ENCODE measurements at regions not wholly inside any gene's neighbourhood (a gene's known extent, or its start where the extent isn't known, plus 50 kb on each side); places are given as distances from the start of the nearest gene placed in this dataset.

DNA sequence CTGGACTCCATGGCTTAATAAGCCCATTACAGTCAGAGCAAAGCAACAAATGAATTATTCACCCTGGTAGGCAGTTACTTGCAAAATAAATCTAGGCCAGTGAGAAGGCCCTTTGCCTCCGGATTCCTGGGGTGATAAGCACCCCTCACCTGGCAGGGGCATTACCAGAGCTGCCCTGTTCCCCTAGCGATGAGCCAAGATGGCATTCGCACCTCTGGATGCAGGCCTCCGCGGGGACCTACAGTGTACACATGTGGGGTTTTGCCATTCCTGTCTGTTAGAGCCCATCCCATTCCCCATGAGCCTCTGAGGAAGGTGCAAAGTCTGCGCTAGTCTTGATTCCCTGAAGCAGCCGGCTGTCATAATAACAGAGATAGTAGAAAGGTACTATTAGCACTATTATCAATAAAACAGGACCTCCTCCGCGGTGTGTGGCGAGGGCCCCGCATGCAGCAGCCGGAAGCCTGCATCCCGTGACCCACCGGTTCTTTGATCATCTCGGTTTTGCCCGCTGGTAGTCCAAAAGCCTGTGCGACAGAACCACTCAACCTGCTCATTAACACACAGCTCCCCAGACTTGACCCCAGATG is 344.3 kb downstream of the BRD1 start:
- DNase-seq (ENCODE audit: low read depth in 2 of 2), result no peak

DNA sequence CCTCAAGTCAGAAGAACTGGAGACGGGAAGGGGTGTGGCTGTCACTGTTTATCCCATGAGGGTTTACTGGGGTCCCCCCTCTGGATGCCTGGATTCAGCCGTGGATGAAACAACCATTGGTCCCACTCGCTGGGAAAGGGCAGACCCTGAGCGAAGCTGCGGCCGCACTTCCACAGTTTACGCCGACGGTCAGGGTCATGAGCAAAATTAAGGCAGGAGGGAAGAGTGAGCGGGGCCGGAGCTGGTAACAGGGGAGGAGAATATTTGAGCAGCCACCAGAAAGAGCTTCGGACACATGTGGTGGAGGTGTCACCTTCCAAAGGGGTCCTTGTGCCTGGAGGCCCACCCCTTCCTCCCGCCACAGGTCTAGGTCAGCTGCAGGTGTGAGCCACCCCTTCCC is 344.9 kb downstream of the BRD1 start:
- no peak for DNase-seq (ENCODE audit: low read depth in 2 of 2)

DNA sequence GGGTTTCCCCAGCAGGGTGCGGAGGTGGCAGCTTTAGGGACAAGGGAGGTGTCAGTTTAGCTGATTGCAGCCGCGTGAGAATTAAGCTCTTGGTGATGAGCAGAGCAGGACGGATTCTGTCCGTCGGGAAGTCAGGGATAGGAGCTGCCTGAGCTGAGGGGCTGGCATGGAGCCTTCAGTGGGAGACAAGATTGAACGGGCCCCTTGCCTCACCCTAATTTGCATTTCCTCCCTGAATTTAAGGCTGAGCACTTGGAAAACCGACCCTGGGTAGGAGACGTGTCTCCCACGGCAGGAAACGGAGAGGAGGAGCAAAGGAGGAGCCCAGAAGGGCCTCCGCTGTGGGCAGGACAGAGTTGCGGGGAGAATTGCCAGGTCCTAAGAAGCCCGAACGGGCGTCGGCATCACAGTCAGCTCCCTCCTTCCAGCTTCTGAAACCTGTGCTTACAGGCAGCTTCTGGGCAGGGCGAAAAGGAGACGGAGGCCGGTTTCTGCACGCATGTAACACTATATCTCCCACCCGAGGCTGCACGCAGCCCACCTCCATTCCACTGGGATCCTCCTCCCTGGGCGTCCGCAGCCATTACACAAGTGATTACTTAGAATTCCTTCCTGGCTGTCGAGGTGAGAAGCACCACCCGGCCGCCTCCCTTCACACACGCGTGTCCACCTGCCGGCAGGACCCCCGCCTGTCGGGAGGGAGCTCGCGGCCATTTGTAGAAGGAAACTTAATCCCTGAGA is 345.8 kb downstream of the BRD1 start:
- no peak for DNase-seq (ENCODE audit: low read depth in 2 of 2)

DNA sequence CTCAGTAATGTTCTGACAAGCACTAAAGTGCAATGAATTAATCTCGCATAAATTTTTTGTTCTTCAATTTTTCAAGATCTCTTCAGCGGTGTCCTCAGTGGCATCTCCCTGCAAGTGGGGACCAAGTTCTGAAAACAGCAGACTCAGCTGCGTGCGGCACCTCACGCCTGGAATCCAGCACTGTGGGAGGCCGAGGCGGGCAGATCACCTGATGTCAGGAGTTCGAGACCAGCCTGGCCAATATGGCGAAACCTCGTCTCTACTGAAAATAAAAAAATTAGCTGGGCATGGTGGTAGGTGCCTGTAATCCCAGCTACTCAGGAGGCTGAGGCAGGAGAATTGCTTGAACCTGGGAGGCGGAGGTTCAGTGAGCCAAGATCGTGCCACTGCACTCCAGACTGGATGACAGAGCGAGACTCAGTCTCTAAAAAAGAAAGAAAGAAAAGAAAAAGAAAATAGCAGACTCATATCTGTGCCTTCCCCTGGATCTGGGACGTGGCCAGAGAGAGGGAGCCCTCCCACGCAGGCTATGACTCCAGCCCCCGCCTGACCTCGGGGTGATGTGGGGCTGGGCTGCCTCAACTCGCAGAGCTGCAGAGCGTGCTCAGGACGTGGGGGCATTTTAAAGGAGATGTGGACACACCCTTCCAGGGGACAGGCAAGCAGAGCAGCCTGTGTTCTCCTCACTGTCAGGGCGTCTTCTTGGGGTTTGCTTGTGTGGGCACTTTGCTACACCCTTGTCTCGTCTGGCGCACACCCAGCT is 346.6 kb downstream of the BRD1 start:
- no peak for DNase-seq (ENCODE audit: low read depth in 2 of 2)

DNA sequence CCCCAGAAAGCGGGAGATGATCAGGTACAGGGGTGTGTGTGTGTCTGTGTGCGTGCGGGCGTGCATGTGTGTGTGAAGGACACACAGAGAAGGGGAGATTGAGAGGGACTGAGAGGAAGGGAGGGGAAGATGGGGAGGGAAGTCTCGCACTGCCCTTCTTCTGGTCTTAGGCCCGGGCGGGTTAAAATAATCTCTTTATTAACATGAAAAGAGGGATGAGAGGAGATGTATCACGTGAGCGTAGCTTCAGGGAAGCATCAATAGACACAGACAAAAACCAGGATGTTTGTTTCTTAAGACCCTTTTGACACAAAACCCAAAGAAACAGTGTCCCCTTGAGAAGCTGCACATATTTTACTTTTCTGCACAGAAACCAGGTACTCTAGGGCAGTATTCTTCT is 347.3 kb downstream of the BRD1 start:
- DNase-seq (ENCODE audit: low read depth in 2 of 2), result no peak

DNA sequence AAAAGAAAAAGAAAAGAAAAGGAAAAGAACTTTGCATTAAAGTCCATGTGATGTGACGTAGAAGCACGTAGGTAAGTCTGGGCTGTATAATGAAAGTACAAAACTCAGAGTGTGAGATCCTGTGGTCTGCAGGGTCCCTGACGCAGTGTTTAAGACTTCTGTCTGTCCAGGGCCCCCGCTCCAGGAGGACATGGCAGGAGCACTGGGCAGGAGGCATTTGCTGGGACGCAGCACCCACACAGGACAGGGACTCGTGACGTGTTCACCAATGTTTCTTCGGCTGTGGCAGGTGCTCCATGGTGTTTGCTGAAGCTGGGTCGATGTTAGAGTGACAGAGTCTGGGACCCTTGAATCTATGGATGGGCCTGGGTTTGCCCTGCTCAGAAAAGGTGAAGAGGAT is 348.1 kb downstream of the BRD1 start:
- no peak for DNase-seq (ENCODE audit: low read depth in 2 of 2)

DNA sequence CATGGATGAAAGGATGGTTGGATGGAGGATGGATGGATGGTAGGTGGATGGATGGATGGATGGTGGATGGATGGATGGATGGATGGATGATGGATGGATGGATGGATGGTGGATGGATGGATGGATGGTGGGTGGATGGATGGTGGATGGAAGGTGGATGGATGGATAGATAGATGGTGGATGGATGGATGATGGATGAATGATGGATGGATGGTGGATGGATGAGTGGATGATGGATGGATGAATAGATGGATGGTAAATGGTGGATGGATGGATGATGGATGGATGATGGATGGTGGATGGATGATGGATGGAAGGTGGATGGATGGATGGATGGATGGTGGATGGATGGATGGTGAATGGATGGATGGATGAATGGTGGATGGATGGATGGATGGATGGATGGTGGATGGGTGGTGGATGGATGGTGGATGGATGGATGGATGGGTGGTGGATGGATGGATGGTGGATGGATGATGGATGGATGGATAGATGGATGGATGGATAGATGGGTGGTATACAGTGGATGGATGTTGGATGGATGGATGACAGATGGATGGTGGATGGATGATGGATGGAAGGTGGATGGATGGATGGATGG is 350.8 kb downstream of the BRD1 start:
- no peak for DNase-seq (ENCODE audit: low read depth in 2 of 2)

DNA sequence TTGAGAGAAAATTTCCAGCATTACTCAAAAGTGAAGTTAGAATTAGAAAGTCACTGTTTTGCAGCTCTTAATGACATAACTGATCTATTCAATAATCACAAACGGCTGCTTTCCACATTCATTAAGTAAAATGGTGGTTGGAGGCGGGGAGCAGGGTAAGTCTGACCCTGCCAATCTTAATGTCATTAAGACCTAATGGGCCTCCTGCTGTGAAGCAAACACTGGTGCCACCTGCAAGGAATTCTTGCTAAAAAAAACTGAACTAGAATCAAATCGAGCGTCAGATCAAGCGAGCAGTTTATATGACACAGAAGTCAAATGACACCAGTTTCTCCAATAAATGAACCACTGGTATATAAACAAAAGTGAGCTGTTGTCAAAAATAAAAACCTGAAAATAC is 351.5 kb downstream of the BRD1 start:
- no peak for DNase-seq (ENCODE audit: low read depth in 2 of 2)

DNA sequence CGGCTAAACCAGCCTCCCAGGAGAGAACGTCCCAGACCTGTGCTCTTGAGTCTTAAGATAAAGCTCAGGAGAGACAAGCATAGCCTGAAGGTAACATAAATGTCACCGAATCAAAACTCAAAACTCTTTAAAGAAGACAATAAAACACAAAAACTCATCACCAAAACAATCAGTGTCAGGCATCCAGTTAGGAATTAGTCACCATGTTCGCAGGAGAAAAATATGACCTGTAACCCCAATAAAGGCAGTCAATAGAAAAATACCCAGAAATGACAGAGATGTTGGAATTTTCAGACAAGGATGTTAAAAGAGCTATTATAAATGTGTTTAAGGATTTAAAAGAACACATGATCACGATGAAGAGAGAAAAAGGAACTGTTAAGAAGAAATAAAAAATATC is 352.4 kb downstream of the BRD1 start:
- DNase-seq (ENCODE audit: low read depth in 2 of 2), result no peak

DNA sequence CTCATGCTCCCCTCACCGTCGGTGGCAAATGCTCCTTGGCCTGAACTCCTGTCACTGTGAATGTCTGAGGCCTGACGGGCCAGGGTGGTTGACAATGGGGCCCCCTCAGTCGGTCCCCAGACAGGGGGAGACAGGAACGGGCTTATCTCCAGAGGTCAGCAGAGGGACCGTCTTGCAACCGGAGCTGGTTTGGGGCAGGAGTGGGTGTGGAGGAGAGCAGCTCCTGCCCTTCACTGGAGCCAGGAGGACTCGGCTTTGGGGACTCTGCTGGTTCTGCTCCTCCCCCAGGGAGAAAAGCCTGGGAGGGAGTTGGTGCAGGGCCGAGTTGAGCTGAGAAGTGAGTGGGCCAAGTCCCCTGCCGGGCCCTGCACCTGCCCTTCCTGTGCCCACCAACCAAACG is 354.4 kb downstream of the BRD1 start:
- no peak for DNase-seq (ENCODE audit: low read depth in 2 of 2)

DNA sequence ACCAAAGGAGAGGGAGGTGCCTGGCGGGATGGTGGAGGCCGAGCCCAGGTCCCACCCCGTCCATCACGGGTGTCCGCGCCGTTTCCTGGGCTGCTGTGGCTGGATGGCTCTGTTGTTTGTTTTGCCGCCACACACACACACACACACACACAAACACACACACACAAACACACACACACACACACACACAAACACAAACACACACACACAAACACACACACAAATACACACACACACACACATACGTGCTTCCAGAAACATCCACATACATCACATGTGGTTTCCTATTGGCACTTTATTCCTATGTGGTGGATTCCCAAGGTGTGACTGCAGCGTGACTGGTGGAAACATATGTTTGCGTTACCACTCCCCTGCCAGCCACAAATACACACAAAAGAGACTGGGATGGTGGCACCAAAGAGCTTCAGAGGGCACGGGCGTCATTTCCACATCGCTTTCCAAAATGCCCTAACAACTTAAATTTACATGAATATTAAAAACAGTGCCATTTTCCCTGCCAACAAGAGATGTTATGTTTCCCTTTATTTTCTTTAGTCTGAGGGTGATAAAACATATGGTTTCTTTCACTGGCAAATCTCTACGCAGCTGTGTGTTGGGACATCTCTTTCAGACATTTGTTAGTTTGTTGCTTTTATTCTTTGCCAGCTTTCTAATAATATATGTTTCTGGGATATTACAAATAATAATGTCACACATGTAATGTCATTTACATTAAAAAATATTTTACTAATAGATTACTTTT is 356.8 kb downstream of the BRD1 start:
- no peak for DNase-seq (ENCODE audit: low read depth in 2 of 2)

DNA sequence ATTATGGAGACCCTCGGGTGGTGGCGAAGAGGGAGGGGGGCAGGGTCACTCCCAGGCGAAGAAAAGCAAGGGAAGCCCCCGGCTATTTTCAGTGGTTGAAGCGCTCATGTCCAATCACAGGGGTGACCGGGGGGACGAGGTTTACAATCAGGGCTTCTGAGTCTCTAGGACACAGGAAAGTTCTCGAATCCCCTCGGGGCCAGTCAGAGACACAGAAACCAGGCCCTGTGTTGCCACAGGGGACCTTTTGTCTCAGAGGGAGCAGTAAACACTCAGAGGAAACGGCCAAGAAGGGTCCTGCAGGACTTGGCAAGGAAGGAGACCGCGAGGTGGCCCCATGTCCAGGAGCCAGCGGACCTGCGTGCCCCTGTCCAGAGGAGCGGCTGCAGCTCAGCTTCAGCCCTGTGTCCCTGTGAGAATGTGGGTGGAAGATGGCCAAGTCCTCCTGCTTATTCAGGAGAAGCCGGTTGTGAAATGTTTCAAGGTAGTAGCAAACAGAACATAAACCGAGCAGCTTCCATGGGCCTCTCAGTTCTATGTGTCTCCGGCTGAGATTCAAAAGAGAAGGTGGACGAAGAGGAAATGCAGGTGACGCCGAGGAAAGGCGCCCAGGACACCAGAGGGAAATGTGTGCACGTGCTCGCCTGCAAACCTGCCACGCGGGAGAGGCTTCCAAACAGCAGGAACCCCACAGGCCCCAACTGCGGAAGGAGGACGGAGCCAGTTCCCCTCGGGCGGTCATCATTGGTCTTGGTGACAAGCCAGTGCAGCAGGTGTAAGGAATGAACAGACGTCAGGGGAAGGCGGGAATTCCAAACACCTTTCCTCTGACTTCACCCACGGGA is 357.6 kb downstream of the BRD1 start:
- no peak for DNase-seq (ENCODE audit: low read depth in 2 of 2)

DNA sequence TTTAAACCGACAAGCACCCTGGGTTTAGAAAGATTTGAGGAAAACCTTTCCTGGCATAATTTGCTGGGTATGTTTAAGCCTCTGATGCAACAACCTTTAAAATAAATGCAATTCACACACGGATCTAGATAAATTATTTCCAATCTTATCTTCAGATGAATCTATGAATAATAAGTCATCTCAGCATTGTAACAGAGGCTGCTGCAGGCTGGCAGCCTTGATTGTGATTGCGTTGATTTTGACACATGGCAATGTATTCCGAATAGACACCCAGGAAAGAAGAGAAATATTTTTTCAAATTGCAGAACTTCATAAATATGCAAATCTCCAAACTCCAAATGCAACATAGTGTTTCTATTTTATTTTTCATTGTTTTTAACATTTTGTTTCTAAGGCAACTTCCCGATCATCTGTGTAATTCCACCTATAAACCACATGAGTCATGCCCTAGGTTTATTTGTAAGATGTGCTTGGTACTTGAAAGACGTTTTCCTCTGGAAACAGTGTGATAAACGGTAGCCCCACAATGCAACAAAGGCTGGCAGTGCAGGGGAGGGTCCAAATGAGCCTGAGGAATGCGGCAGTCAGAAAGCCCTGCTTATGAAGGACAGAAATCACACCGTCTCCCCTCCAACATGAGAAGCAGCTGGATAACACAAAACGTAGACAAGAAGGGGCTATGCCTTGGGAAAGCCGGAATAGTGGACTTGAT is 359.0 kb downstream of the BRD1 start:
- DNase-seq (ENCODE audit: low read depth in 2 of 2), result no peak

DNA sequence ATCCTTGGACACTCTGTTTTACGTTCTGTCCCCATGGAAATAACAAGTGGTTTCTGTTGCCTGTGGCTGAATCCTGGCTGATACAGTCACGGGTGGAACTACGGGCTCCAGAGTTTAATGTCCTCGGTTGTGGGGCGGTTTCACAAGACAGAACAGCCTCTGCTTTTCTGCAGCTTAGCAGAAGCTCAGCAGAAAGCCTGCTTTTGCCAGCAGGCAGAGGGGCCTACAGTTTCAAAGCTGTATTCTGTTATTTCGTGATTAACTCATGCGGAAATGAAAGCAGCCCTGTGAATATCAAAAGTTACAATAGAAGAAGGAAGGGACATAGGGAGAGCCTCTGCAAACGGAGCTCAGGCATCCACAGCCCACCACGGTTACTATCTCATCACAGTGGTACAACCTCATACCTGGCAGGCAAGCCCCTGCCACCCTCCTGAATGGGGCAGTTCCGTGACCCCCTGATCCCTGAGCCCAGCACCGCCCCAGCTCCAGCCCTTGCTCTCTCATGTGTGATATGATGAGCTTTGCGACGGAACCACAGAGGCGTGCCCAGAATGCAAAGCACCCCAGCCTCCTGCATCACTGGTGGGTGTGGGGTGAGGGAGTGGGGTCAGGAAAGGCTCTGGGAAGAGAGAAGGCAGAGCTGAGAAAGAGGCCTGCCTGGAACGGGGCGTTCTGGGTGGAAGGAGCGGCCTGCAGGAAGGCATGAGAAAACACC is 360.6 kb downstream of the BRD1 start:
- no peak for DNase-seq (ENCODE audit: low read depth in 2 of 2)

DNA sequence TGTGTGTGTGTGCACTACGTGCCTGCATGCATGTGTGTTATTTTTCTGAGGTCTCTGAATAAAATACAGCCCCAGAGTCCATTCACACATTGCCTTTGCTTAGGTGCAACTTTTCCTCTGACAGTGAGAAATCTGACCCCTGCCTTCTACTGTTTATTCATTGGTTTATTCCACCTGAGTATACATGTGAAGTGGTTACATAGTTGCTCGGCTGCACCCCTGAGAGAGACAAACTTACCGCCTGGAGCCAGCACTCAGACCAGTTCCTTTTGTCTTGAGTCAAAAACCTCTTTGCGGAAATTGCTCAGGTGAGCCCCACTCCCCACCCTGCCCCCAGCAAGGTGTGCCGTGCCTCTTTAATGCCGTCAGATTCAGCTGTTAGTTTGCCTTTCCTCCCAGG is 363.6 kb downstream of the BRD1 start:
- no peak for DNase-seq (ENCODE audit: low read depth in 2 of 2)

DNA sequence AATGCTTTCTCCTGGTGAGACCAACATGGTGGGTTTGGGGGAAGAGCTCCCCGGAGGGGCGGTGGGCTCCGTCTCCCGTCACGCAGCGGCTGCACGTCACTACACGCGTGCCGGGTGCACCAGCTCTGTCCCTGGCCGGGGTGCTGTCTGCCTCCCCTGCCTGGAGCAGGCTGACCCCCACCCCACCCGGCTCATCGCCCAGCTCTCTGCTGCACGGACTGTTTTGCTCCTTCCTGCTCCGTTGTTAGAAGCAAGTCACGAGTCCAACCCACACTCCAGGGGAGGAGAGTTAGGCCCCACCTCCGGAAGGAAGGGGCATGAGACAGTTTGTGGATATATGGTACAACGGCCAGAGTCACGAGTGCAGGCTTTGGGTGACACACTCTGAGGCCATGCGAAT is 364.9 kb downstream of the BRD1 start:
- no peak for DNase-seq (ENCODE audit: low read depth in 2 of 2)

DNA sequence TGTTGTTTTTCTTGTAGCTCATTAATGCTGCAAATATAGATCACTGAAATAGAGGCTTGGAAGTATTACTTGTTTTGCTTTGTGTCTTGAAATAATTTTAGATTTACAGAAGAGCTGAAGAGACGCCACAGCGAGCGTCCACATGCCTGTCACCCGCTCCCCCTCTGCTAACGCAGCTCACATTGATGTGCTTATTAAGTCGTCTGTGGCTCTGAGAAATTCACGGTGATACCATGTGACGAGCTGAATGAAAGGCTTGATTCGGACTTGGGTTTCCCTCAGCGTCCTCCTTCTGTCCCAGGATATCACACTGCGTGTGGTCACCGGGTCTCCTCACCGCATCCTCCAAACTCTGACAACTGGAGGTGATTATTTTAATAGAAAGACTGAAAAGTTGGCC is 365.4 kb downstream of the BRD1 start:
- DNase-seq (ENCODE audit: low read depth in 2 of 2), result no peak

DNA sequence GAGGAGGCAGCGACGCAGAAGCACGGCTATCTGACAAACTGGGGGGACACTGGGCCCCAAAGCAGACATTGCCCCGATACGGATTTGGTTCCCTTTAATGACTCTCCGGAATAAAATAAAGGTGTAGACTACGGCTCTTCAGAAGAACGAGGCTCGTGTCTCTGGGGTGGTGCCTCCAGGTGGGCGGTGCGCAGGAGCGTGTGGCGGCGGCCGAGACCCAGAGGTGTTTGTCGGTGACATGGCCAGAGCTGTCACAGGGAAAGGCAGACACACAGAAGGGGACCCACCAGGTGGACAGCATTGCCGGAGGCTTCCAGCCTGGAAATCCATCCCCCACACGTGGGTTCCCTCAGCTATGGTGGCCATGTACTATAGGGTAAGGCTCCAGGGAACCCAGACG is 366.0 kb downstream of the BRD1 start:
- no peak for DNase-seq (ENCODE audit: low read depth in 2 of 2)

DNA sequence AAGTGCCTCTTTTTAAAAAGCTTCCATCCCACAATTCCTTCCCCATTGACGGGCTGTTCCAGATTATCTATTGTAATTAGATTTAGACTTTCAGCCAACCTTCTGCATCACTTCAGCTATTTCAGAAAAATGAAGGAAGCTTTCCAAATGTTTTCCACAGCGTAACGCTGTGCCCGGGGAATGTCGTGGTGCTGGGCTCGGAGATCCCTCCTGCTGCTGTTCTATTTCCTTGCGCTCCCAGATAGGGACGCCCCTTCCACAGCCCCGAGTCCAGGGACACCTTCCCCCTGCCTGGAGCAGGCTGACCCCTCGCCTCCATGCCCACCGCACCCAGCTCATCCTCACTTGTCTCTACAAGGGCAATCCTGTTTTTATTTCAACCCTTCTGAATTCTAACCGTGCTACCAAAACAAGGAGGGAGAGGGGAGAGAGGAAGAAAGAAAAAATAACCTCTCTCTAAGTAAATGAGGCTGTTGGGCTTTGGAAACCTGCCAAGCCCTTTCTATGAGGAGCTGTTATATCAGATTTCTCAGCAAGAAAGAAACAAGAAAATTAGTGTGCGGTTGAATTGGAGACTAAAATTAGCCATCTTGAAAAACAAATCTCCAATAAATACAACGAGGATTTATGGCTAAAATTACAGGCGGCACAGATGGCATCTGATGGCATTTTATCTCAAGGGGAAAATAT is 366.9 kb downstream of the BRD1 start:
- no peak for DNase-seq (ENCODE audit: low read depth in 2 of 2)
